Sigmoid colon (tissue), 6 donors: ENCODE measurements at regions not wholly inside any gene's neighbourhood (a gene's known extent, or its start where the extent isn't known, plus 50 kb on each side); places are given as distances from the start of the nearest gene placed in this dataset.

ENCODE experiments used
- DNase-seq: peaks from one replicate; pipeline ENCODE4 v3.0.0-alpha.2; 2019
- H3K27ac ChIP-seq, 4 donors: fragments of 200-600 bp; sonication (generic); one replicate each; pipeline ENCODE4 v1.5.1; 2016 to 2019; ENCODE audit warnings: mild to moderate bottlenecking in 1 of 4
- H3K27me3 ChIP-seq, 3 donors: fragments of 200-600 bp; sonication (generic); one replicate each; pipeline ENCODE4 v1.5.1; 2019; ENCODE audit warnings: mild to moderate bottlenecking in 1 of 3
- H3K36me3 ChIP-seq, 4 donors: fragments of 200-600 bp; sonication (generic); one replicate each; pipeline ENCODE4 v1.5.1; 2016 to 2019
- H3K4me1 ChIP-seq, 4 donors: fragments of 200-600 bp; sonication (generic); one replicate each; pipeline ENCODE4 v1.5.1; 2017 to 2019
- H3K4me3 ChIP-seq, 4 donors: fragments of 200-600 bp; sonication (generic); one replicate each; pipeline ENCODE4 v1.5.1; 2017 to 2019; ENCODE audit warnings: mild to moderate bottlenecking in 2 of 4, moderate library complexity in 1 of 4
- H3K9me3 ChIP-seq, 4 donors: fragments of 200-600 bp in 3 of 4; sonication (generic) in 3 of 4; one replicate each; pipeline versions ENCODE4 v1.5.1 to v1.6.1; 2013 to 2019
- CTCF ChIP-seq, 4 experiments: fragments of 450-650 bp in 3 of 4; fragments of 200-600 bp in 1 of 4; IDR thresholded peaks; one replicate each; pipeline ENCODE4 v1.5.1; 2016 to 2019; ENCODE audit warnings: antibody characterized with exemption in 4 of 4, mild to moderate bottlenecking in 3 of 4, moderate library complexity in 2 of 4
- EP300 ChIP-seq, 4 donors: sonication (generic); formaldehyde crosslinking; IDR thresholded peaks; one replicate each; pipeline ENCODE4 v1.6.1; 2017; ENCODE audit warnings: antibody characterized with exemption in 4 of 4
- POLR2A ChIP-seq, 2 donors: fragments of 450-650 bp; IDR thresholded peaks; one replicate each; pipeline ENCODE4 v1.6.1; 2016; ENCODE audit warnings: antibody characterized with exemption in 2 of 2, mild to moderate bottlenecking in 2 of 2, moderate library complexity in 2 of 2
- POLR2AphosphoS5 ChIP-seq, 4 donors: sonication (generic); formaldehyde crosslinking; IDR thresholded peaks; one replicate each; pipeline ENCODE4 v1.6.1; 2017; ENCODE audit warnings: antibody characterized with exemption in 4 of 4
- WGBS, 2 donors: extraction: QIAGEN DNeasy Blood & Tissue Kit; methylation state at CpG; one replicate each; pipeline ENCODE4 v1.1.7; 2013; 5-methylcytosine and 5-hydroxymethylcytosine counted together
- intact Hi-C: fragments of 100-400 bp; cut with DNase I; formaldehyde crosslinking; loops from one replicate; pipeline ENCODE4 v1.15.1; 2023
- donor health status: healthy with polysubstance abuse.
- donor health status: healthy.

- intact Hi-C loops: no loop called here
- no peak for DNase-seq
- Histone ChIP-seq H3K4me3 (no peak overlapping the region), H3K9me3 (no peaks in the 10 kb centered on the region), H3K27me3 (no peaks in the 10 kb centered on the region), H3K27ac (no peak overlapping the region), H3K36me3 (no peaks in the 10 kb centered on the region), H3K4me1 (no peaks in the 10 kb centered on the region)
- TF ChIP-seq CTCF (IDR thresholded peaks at IDR 0.05) (no peak), EP300 (IDR thresholded peaks at IDR 0.05) (no peak), POLR2AphosphoS5 (IDR thresholded peaks at IDR 0.05) (no peak), POLR2A (IDR thresholded peaks at IDR 0.05) (no peak)
Measured at GRCh38 chr5:136712628-136713027, 347.3 kb upstream of the TRPC7 start.

DNA sequence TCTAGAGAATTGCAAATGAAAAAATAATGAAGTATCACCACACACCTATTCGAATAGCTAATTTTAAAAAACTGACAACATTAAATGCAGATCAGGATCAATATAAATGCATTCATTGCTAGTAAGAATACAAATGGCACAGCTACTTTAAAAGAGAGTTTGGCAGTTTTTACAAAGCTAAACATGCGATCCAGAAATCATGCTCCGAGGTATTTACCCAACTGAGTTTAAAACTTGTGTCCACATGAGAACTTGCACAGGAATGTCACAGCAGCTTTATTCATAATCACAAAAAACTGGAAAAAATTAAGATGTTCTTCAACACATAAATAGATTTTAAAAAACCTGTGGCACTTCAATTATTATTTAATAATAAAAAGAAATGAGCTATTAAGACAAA lies 345.5 kb upstream of the TRPC7 start:
- H3K27ac ChIP-seq: no peak overlapping the region
- WGBS, 2 donors: 81 to 88% methylated on average over 3 of the region's 3 CpGs
- H3K36me3 ChIP-seq: no peaks in the 10 kb centered on the region
- no peaks in the 10 kb centered on the region for H3K4me1 ChIP-seq
- no peak overlapping the region for H3K4me3 ChIP-seq
- no peaks in the 10 kb centered on the region for H3K27me3 ChIP-seq
- DNase-seq: no peak
- no peak for TF ChIP-seq POLR2A (IDR thresholded peaks at IDR 0.05)
- TF ChIP-seq POLR2AphosphoS5 (IDR thresholded peaks at IDR 0.05): no peak
- no peak for TF ChIP-seq EP300 (IDR thresholded peaks at IDR 0.05)
- TF ChIP-seq CTCF (IDR thresholded peaks at IDR 0.05): no peak
- intact Hi-C loops: no loop called here
- no peaks in the 10 kb centered on the region for H3K9me3 ChIP-seq

- Histone ChIP-seq H3K36me3 (no peaks in the 10 kb centered on the region), H3K27me3 (no peaks in the 10 kb centered on the region), H3K9me3 (no peaks in the 10 kb centered on the region), H3K27ac (no peak overlapping the region), H3K4me1 (no peaks in the 10 kb centered on the region), H3K4me3 (no peak overlapping the region)
- WGBS, 2 donors: 86 to 88% methylated on average over 1 of the region's 1 CpG
- no peak for DNase-seq
- TF ChIP-seq POLR2A (IDR thresholded peaks at IDR 0.05) (no peak), EP300 (IDR thresholded peaks at IDR 0.05) (no peak), POLR2AphosphoS5 (IDR thresholded peaks at IDR 0.05) (no peak), CTCF (IDR thresholded peaks at IDR 0.05) (no peak)
- intact Hi-C loops: no loop called here
Measured at GRCh38 chr5:136703706-136704105, 338.4 kb upstream of the TRPC7 start.

- intact Hi-C loops: no loop called here
- no peaks in the 10 kb centered on the region for H3K4me1 ChIP-seq
- 77 to 82% methylated on average over 2 of the region's 2 CpGs for WGBS, 2 donors
- no peak for TF ChIP-seq CTCF (IDR thresholded peaks at IDR 0.05)
- TF ChIP-seq POLR2AphosphoS5 (IDR thresholded peaks at IDR 0.05): no peak
- TF ChIP-seq EP300 (IDR thresholded peaks at IDR 0.05): no peak
- no peak for TF ChIP-seq POLR2A (IDR thresholded peaks at IDR 0.05)
- no peaks in the 10 kb centered on the region for H3K9me3 ChIP-seq
- no peak overlapping the region for H3K27ac ChIP-seq
- no peaks in the 10 kb centered on the region for H3K27me3 ChIP-seq
- H3K36me3 ChIP-seq: no peaks in the 10 kb centered on the region
- DNase-seq: no peak
- H3K4me3 ChIP-seq: no peak overlapping the region
Measured at GRCh38 chr5:136703036-136703435, 337.7 kb upstream of the TRPC7 start.

DNA sequence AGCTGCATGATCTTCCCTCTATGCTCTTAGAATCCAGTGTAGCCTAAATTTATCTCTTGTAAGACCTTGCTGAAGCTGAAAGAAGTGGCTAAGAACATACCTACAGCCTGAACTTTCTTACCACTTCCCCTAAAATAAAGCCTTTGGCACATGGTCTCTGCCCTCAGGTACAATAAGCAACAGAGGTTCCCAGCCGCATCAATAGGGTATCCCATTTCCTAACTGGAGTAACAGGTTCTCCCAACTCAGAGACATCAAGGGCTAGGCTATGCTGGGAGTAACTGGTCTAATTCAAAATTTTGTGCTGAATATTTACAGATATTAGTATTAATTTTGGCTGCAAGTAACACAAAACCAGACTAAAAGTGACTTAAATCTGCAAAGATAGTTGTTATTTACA lies 335.8 kb upstream of the TRPC7 start:
- WGBS, 2 donors: 63 to 88% methylated on average over 1 of the region's 1 CpG
- H3K9me3 ChIP-seq: no peaks in the 10 kb centered on the region
- no peaks in the 10 kb centered on the region for H3K27me3 ChIP-seq
- H3K4me3 ChIP-seq: no peak overlapping the region
- DNase-seq: no peak
- H3K36me3 ChIP-seq: no peaks in the 10 kb centered on the region
- no peak overlapping the region for H3K27ac ChIP-seq
- intact Hi-C loops: no loop called here
- TF ChIP-seq POLR2AphosphoS5 (IDR thresholded peaks at IDR 0.05): no peak
- TF ChIP-seq CTCF (IDR thresholded peaks at IDR 0.05): no peak
- no peak for TF ChIP-seq EP300 (IDR thresholded peaks at IDR 0.05)
- TF ChIP-seq POLR2A (IDR thresholded peaks at IDR 0.05): no peak
- no peaks in the 10 kb centered on the region for H3K4me1 ChIP-seq
